ENCODE measurements at regions not wholly inside any gene's neighbourhood (a gene's known extent, or its start where the extent isn't known, plus 50 kb on each side); places are given as distances from the start of the nearest gene placed in this dataset.

DNA sequence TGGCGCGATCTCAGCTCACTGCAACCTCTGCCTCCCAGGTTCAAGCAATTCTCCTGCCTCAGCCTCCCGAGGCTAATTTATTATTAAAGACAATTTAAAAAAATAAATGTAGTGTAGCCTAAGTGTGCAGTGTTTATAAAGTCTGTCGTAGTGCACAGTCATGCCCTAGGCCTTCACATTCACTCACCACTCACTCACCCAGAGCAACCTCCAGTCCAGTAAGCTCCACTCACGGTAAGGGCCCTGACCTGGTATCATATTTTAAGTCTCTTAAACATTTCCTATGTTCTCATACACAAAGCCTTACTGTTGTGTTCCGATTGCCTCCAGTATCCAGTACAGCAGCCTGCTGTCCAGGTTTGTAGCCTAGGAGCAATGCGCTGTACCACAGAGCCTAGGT, 168.2 kb upstream of the FOXQ1 start:
- TF ChIP-seq CTCF (IDR thresholded peaks at IDR 0.05): no peak
- TF ChIP-seq POLR2A (IDR thresholded peaks at IDR 0.05): no peak

Measured in testis (tissue), 2 donors.